ENCODE measurements at regions not wholly inside any gene's neighbourhood (a gene's known extent, or its start where the extent isn't known, plus 50 kb on each side); places are given as distances from the start of the nearest gene placed in this dataset.

GRCh38 chr7:57245206-57245605, 113.0 kb upstream of the ZNF479 start:
- H3K4me1 ChIP-seq: no peaks in the 10 kb centered on the region
- H3K27ac ChIP-seq: no peak overlapping the region
- peaks cover 0 to 79% (median 0%) of the 10 kb centered on the region in 3 donors for H3K9me3 ChIP-seq
- ATAC-seq: no peak
- no peaks in the 10 kb centered on the region for H3K36me3 ChIP-seq
- 100% methylated on average over 1 of the region's 4 CpGs; no CpG with 5 or more reads in 1 of the 2 donors for WGBS, 2 donors (ENCODE audit: low coverage in 1 of 2)
- no peak overlapping the region for H3K4me3 ChIP-seq
- no peaks in the 10 kb centered on the region for H3K27me3 ChIP-seq
- no peak for TF ChIP-seq CTCF (IDR thresholded peaks at IDR 0.05)
- TF ChIP-seq POLR2A (IDR thresholded peaks at IDR 0.05): no peak
- TF ChIP-seq EP300 (IDR thresholded peaks at IDR 0.05): no peak
- TF ChIP-seq POLR2AphosphoS5 (IDR thresholded peaks at IDR 0.05): no peak

- Histone ChIP-seq H3K36me3 (no peaks in the 10 kb centered on the region), H3K4me1 (no peaks in the 10 kb centered on the region), H3K27me3 (no peaks in the 10 kb centered on the region), H3K9me3 (peaks cover 0 to 54% (median 0%) of the 10 kb centered on the region in 3 donors), H3K27ac (no peak overlapping the region), H3K4me3 (no peak overlapping the region)
- ATAC-seq: no peak
- WGBS, 2 donors (ENCODE audit: low coverage in 1 of 2): 0 to 13% methylated on average over 1 to 2 of the region's 2 CpGs
- TF ChIP-seq EP300 (IDR thresholded peaks at IDR 0.05) (no peak), POLR2A (IDR thresholded peaks at IDR 0.05) (no peak), POLR2AphosphoS5 (IDR thresholded peaks at IDR 0.05) (no peak), CTCF (IDR thresholded peaks at IDR 0.05) (no peak)
Measured at GRCh38 chr7:57250801-57251200, 118.6 kb upstream of the ZNF479 start.

- WGBS, 2 donors (ENCODE audit: low coverage in 1 of 2): 75 to 91% methylated on average over 9 to 13 of the region's 44 CpGs
- H3K27ac ChIP-seq: no peak overlapping the region
- H3K4me1 ChIP-seq: no peaks in the 10 kb centered on the region
- H3K4me3 ChIP-seq: no peak overlapping the region
- no peak for ATAC-seq
- no peaks in the 10 kb centered on the region for H3K27me3 ChIP-seq
- H3K36me3 ChIP-seq: no peaks in the 10 kb centered on the region
- peaks cover 0 to 58% (median 0%) of the 10 kb centered on the region in 3 donors for H3K9me3 ChIP-seq
- TF ChIP-seq EP300 (IDR thresholded peaks at IDR 0.05): no peak
- TF ChIP-seq CTCF (IDR thresholded peaks at IDR 0.05): no peak
- no peak for TF ChIP-seq POLR2AphosphoS5 (IDR thresholded peaks at IDR 0.05)
- no peak for TF ChIP-seq POLR2A (IDR thresholded peaks at IDR 0.05)
Measured at GRCh38 chr7:57256637-57257375, 124.6 kb upstream of the ZNF479 start.

- H3K4me1 ChIP-seq: no peaks in the 10 kb centered on the region
- no peak overlapping the region for H3K27ac ChIP-seq
- peaks cover 0 to 76% (median 0%) of the 10 kb centered on the region in 3 donors for H3K9me3 ChIP-seq
- TF ChIP-seq POLR2AphosphoS5 (IDR thresholded peaks at IDR 0.05) (no peak), POLR2A (IDR thresholded peaks at IDR 0.05) (no peak)
- H3K27me3 ChIP-seq: no peaks in the 10 kb centered on the region
- no peaks in the 10 kb centered on the region for H3K36me3 ChIP-seq
- ATAC-seq: no peak
- 32 to 38% methylated on average over 1 of the region's 1 CpG for WGBS, 2 donors (ENCODE audit: low coverage in 1 of 2)
- H3K4me3 ChIP-seq: no peak overlapping the region
Measured at GRCh38 chr7:57274535-57275283, 142.5 kb upstream of the ZNF479 start.

DNA sequence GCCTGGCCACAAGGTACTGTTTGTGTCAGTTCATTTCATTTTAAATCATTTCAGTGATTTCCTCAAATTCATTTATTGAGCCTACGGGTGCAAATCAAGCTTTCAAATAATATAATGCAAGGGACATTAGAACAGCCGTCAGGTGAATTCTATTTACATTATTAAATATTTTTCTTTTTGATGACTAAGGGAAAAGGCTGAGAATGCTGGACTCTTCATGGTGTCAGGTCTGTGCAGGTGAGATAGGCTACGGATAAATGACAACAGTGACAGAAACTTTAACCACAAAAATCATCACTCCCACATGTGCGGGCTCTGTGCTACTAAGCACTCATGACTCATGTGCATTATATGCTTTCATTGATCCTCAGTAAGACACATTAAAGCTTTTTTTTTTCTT, 149.2 kb upstream of the ZNF716 start:
- Histone ChIP-seq H3K36me3 (no peaks in the 10 kb centered on the region), H3K27ac (no peak overlapping the region), H3K27me3 (no peaks in the 10 kb centered on the region), H3K4me1 (no peaks in the 10 kb centered on the region), H3K4me3 (no peak overlapping the region), H3K9me3 (peaks cover 0 to 16% (median 0%) of the 10 kb centered on the region in 3 donors)
- 78 to 100% methylated on average over 2 to 4 of the region's 4 CpGs for WGBS, 2 donors (ENCODE audit: low coverage in 1 of 2)
- no peak for TF ChIP-seq CTCF (IDR thresholded peaks at IDR 0.05)
- no peak for TF ChIP-seq EP300 (IDR thresholded peaks at IDR 0.05)
- no peak for TF ChIP-seq POLR2A (IDR thresholded peaks at IDR 0.05)
- TF ChIP-seq POLR2AphosphoS5 (IDR thresholded peaks at IDR 0.05): no peak
- no peak for ATAC-seq
